Stimulated activated CD4-positive, alpha-beta T cell treated with anti-CD3 and anti-CD28 coated beads, Interleukin-4, amount 100 ng/mL, for 1 hour (primary cell): ENCODE measurements at regions not wholly inside any gene's neighbourhood (a gene's known extent, or its start where the extent isn't known, plus 50 kb on each side); places are given as distances from the start of the nearest gene placed in this dataset.
"Not testable (repeated sequence)": the region's sequence is repeated elsewhere in the genome, so short reads cannot be mapped to it uniquely, and the experiment has no call there.

ENCODE experiments used
- DNase-seq: peaks from one replicate; pipeline ENCODE4 v3.0.0-alpha.2; 2020

DNA sequence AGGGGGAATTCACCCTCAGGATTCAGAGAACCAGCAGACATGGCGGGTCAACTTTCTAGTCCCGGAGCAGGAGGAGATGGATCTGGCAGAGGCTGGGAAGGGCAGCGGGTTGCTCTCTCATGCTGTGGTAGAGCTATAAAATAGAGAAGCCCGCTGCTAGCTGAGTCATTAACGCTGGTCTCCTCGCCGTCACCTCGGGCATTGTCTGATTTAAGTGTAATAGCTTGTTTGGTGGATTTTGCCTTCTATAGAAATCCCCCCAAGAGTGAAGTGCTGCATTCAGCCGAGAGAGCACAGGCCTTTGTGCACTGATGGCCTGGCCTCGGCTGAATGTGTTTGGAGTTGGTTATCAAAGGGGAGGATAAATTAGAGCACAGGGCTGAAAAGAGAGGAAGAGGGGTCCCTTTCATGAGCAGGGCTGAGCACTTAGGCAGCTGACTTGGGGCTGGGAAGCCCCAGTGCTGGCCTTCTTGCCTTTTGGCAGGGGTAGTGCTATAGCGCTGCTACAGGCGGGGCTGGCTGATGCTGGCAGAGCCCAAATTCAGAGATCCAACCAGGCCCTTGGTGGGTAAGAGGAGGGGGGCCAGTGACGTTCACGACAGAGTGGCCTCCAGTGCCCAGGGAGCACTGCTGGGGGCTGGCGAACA lies 161.1 kb upstream of the CADM1 start:
- no peak for DNase-seq

DNA sequence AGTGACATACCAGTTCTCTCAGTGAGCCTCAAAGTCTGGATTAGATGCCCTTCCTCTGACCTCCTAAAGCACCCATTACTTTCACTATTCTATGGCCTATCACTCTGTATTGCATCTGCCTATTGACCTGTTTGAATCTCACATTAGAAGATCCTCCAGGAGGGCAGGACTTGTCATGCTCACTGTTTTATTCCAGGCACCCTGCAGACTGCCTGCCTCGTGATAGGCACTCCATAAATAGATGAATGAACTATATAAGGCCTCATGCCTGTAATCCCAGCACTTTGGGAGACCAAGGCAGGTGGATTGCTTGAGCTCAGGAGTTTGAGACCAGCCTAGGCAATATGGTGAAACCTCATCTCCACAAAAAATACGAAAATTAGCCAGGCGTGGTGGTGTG lies 160.1 kb upstream of the CADM1 start:
- no peak for DNase-seq

- DNase-seq = no peak
Measured at GRCh38 chr11:115663790-115664189, 159.6 kb upstream of the CADM1 start.

- DNase-seq = no peak
Measured at GRCh38 chr11:115660030-115660805, 156.0 kb upstream of the CADM1 start.

DNA sequence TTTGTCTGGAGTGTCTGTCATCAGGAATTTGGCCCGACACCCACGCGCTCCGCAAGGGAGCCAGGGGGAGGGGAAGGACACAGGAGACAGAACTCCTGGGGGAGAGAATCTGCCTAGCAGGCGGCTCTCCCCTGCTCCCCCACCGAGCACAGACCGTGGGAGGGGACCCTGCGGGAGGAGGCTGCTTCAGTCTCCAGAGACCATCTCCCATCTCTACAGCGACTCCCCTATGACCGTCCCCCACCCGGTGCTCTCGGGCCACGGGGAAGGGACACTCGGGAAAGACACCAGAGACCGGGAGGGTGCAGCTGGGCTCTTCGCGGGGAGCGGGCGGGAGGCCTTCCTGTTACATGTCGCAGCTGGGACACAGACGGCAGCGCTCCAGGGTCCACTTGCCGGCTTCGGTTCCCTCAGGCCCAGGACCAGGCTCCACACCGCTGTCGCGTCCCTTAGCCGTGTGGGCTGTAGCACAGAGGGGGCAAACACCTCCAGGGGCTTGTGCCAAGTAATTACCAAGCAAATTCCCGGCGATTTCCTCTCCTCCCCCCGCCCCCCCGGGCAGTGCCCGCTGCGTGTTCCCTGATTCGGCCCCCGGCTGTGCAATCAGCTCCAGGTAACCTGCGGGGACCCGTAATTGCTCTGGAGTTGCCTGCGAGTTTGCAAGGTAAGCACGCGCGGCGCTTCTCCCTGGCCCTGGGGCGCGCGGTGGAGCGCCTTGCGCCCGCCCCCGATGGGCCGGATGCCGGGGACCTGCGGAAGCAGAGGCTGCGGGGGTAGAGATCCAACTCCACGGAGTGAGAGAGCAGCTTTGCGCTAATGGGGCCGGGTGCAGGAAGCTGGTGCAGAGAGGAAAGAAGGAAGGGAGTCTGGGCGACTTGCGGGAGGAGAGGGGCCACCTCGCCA lies 155.1 kb upstream of the CADM1 start:
- DNase-seq = no peak

GRCh38 chr11:115657586-115657985 lies 153.4 kb upstream of the CADM1 start:
- DNase-seq = no peak

DNA sequence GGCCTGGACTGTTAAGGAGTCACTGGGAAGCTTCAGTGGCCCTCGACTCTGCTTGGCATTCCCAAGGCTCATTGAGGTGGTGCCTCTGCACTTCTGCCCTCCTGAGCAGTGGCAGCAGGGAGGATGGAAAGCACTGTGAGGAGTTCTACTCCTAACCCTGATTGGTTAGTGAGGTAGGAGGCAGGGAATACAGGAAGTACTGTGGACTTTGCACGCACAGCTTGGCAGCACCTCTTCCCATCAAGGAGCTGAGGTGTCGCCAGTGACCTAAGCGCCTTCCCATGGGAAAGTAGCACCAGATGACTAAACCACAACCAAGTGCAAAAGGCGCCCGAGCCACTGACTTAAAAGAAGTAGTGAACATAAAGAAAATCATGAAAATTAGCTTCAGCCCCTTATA lies 152.5 kb upstream of the CADM1 start:
- no peak for DNase-seq

GRCh38 chr11:115656041-115656440 lies 151.8 kb upstream of the CADM1 start:
- DNase-seq = no peak

GRCh38 chr11:115654792-115655191 lies 150.6 kb upstream of the CADM1 start:
- no peak for DNase-seq

- DNase-seq = no peak
Measured at GRCh38 chr11:115653926-115654325, 149.7 kb upstream of the CADM1 start.

DNA sequence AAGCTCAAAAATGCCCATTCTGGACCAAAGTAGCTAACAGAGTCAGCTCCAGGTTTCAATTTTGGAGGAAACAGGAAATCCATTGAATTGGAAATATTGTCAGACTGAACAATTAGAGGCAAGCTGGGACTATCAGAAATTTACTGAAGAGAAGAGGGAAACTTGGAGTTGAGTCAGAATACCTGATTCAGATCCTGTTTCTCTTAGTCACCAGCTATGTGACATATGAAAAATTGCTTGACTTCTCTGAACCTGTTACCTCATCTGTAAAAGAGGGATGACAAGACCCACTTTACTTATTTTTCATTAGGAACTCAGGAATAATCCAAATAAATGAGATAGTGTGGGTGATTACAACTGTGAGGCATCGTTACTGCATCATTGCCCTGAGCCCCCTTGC lies 148.9 kb upstream of the CADM1 start:
- DNase-seq = no peak

GRCh38 chr11:115652496-115652895 lies 148.3 kb upstream of the CADM1 start:
- DNase-seq = no peak

GRCh38 chr11:115652094-115652493 lies 147.9 kb upstream of the CADM1 start:
- no peak for DNase-seq

- DNase-seq = no peak
Measured at GRCh38 chr11:115649461-115649860, 145.2 kb upstream of the CADM1 start.

GRCh38 chr11:115645631-115646317 lies 141.6 kb upstream of the CADM1 start:
- DNase-seq = no peak

DNA sequence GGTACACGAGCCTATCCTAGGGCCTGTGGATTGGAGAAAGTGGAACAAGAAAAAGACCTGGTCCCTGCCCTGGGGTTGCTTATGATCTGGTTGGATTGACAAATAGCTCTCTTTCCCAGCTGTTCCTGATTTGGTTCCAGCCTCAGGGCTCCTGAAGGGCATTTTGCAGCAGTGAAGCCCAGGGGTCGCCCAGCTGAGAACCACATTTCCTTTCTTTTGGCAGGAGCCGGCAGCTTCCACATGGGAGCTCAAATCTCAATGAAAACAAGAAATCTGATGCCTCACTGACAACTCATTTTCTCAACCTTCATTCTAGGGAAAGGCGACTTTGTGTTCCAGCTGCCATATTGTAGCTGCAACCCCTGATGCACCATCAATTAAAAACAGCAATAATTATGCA lies 140.6 kb upstream of the CADM1 start:
- DNase-seq = no peak

GRCh38 chr11:115643549-115644270 lies 139.5 kb upstream of the CADM1 start:
- DNase-seq = no peak

DNA sequence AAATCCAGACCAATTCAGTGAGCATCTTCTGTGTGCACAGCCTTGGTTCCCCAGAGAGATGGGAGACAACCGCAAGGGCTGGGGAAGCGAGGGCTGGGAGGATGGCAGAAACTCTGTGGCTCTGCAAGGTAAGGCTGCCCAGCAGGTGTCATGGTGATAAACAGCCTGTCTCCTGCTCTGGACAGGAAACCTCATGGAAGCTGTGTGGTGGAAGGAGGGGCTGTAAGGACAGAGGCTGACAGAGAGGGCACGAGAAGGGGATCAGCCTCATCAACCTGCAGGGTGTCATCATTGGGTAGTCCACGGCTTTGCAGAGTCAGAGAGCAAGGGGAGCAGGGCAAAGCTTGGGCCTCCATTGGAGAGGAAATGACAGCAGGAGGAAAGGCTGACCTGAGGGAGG lies 138.4 kb upstream of the CADM1 start:
- no peak for DNase-seq

- no peak for DNase-seq
Measured at GRCh38 chr11:115637599-115638241, 133.5 kb upstream of the CADM1 start.

- no peak for DNase-seq
Measured at GRCh38 chr11:115636753-115637527, 132.7 kb upstream of the CADM1 start.

DNA sequence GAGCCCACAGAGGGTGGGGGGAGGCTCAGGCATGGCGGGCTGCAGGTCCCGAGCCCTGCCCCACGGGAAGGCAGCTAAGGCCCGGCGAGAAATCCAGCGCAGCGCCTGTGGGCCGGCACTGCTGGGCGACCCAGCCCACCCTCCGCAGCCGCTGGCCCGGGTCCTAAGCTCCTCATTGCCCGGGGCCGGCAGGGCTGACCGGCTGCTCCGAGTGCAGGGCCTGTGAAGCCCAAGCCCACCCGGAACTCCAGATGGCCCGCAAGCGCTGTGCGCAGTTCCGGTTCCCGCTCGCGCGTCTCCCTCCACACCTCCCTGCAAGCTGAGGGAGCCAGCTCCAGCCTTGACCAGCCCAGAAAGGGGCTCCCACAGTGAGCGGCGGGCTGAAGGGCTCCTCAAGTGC lies 129.8 kb upstream of the CADM1 start:
- not testable (repeated sequence) for DNase-seq
